NCI-H2196 (cell line): ENCODE measurements at regions not wholly inside any gene's neighbourhood (a gene's known extent, or its start where the extent isn't known, plus 50 kb on each side); places are given as distances from the start of the nearest gene placed in this dataset.

Experiments used
- DNase-seq: peaks from one replicate; lab custom pipeline; 2025; ENCODE audit not compliant: unreplicated experiment; lab: John Stamatoyannopoulos, UW

- DNase-seq = no peak
Measured at GRCh38 chr2:8090748-8091700, 590.8 kb upstream of the ID2 start.

- no peak for DNase-seq
Measured at GRCh38 chr2:8094526-8094925, 587.3 kb upstream of the ID2 start.

GRCh38 chr2:8095978-8096377, 585.9 kb upstream of the ID2 start:
- DNase-seq = no peak

DNA sequence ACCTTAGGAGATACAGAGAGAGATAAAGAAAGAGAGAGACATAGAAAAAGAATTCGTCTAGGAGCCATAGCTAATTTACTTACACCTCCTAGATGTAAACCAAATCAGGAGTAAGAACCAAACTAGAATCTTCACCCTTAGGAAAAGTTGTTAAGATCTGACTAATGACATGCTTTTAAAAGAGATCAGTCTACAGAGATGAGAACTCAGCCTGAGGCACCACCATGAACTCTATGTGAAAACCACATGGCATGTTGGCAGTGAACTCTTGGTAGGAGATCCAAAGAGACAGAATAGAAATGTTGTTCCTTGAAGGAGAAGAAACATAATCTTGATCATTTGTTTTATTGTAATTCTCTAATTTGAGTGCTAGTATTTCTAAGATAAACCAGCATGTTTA, 585.4 kb upstream of the ID2 start:
- no peak for DNase-seq

GRCh38 chr2:8098476-8099266, 583.2 kb upstream of the ID2 start:
- DNase-seq = no peak

DNA sequence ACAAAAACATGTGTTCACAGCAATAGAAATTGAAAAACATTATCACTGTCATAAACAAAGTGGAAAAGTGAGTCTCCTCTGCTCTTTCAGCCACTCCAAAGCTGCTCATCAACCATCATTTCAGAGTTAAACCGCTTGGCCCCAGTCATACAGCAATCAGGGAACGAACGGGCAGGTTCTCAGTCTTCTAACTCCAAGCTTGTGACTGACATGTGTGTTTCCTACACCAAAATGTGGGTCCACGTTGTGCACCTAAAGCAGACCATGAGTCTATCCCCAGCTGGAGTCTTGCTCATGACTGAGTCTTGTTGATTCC, 582.6 kb upstream of the ID2 start:
- DNase-seq = no peak

- DNase-seq = no peak
Measured at GRCh38 chr2:8101614-8102277, 580.1 kb upstream of the ID2 start.

DNA sequence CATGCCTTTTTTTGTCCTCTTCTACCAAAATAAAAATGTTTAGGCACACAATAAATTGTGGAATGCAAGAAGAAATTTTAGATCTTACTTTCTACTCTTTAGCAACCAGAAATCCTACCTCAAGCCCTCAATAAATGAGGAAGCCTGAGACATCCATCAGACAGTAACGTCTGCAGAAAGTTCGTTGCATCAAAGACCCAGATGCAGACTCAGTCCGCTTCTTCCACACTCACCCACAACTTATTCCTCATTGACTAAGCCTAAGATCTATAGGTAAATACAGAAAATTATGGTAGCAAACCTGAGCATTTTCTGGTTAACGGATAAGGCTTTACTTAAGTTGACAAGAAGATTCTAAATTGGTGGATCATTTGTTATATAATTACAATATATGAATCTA, 579.4 kb upstream of the ID2 start:
- DNase-seq = no peak

GRCh38 chr2:8103085-8103708, 578.7 kb upstream of the ID2 start:
- DNase-seq = peak; percentile 35

DNA sequence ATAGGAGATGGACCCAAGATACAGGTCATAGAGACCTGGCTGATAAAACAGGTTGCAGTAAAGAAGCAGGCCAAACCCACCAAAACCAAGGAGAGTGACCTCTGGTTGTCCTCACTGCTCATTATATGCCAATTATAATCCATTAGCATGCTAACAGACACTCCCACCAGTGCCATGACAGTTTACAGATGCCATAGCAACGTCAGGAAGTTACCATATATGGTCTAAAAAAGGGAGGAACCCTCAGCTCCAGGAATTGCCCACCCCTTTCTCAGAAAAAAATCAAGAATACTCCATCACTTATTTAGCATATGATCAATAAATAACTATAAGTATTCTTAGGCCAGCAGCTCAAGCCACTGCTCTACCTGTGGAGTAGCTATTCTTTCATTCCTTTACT, 574.7 kb upstream of the ID2 start:
- no peak for DNase-seq

DNA sequence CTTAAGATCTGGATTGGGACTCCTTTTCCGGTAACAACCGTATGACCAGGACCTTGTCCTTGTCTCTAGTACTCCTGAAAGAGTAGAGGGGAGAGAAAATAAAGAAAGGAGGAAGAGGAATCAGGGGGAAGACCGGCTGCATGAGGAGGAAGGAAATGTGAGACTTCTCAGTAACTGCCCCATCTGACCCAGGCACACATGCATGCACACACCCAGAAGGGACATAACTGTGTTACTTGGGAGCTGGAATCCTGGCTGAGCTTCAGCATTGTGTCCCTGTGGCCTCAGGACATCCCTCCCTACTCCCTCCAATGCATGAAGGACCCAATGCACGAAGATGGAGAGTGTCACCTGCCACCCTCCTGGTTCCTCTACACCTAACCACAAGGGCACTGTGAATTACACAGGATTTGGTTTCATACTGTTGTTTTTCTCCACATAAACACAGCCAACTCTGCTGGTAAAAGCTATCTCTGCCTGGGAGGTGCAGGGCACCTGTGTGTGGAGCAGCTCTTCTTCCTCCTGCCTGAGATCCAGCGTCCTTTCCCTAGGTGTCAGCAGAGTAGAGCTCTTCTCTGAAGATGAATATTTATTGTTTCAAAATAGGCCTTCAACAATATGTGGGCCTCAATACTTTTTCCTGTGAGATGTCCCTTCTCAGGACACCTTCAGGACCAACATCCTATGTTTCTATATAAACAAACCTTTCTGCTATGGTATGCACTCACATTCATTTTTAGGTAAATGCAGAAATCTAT, 574.1 kb upstream of the ID2 start:
- peak; percentile 69 for DNase-seq

DNA sequence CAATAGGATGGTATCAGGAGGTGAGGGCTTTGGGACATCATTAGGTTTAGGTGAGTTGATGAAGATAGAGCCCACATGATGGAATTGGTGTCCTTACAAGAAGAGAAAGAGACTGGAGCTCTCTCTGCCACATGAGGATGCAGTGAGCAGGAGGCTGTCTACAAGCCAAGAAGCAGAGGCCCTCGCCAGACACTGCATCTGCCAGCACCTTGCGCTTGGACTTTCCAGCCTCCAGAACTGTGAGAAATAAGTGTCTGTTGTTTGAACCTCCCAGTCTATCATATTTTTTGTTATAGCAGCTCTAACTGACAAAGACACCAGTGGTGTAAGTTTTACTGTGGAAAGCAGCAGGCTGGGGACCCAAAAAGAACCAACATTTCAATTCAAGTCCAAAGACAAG, 571.1 kb upstream of the ID2 start:
- DNase-seq = no peak

- DNase-seq = no peak
Measured at GRCh38 chr2:8111193-8111592, 570.7 kb upstream of the ID2 start.

DNA sequence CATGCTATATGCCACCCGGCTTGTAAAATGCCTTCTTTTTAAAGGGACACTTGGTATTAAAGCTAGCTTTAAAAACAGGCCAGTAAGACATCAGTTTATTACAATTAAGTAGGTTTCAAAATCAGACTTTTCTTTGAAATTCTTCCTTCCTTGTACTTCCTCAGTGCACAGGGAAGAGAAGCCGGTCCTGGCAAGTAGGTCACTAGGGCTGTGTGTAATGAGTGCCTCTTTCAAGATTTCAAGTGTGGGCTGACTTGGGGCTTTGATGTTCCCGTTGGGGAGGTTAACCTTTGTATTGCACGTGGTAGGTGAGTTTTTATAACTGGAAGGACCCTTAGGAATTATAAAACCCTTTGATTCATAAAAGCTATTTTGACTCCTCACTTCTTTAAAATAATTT, 566.4 kb upstream of the ID2 start:
- no peak for DNase-seq

- no peak for DNase-seq
Measured at GRCh38 chr2:8115966-8116365, 565.9 kb upstream of the ID2 start.

GRCh38 chr2:8116661-8117060, 565.2 kb upstream of the ID2 start:
- no peak for DNase-seq

- DNase-seq = no peak
Measured at GRCh38 chr2:8118940-8119781, 562.7 kb upstream of the ID2 start.

DNA sequence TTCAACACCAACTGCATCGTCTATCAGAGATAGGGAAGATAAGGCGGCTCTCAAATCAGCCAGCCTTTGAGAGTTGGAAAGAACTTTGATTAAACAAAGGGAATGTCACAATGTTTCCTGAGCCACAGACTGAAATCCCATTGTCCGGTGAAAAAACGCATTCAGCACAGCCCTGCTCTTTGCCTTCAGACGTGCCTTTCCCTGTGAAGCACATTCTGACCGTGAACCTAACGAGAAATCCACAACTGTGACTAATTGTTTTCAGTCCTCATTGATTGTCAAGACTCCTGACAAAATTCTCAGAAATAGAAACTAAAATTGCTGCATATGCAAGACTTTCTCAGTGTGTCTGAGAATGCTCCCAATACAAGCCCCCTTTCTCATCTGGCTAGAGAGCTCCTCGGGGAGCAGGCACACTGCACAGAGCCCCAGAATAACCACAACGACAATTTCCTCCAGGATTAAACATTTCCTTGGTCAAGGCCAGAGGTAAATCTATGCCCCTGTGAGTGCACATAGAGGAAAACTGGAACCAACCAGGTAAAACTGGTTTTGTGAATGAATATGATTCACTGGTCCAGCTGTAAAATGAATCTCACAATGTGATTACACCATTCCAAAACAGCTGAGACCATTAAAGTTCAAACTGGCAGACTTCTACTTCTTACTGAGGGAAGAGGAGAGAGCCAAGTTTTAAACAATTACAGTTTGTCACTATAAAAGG, 561.9 kb upstream of the ID2 start:
- DNase-seq = peak; percentile 29

DNA sequence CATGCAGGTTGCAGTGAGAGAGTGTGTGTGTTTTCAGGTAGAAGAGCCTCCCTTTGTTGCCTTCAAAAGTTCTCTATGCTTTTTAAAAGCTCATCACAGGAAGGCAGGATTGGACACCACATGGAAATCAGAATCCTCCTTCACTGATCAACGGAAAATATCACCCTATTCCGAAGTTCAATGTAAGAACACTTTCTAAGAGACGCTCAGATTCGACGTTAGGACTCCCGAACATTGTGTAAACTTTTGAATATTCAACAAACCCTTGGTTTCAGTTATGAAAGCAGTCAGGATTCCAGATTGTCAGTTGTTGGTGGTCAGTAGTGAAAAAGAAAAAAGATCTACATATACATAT, 561.4 kb upstream of the ID2 start:
- DNase-seq = no peak
